ENCODE measurements at regions not wholly inside any gene's neighbourhood (a gene's known extent, or its start where the extent isn't known, plus 50 kb on each side); places are given as distances from the start of the nearest gene placed in this dataset.

GRCh38 chr2:382728-383022, 94.8 kb upstream of the ALKAL2 start:
- H3K9me3 ChIP-seq (ENCODE audit: low read length): no peaks in the 10 kb centered on the region
- H2AFZ ChIP-seq (ENCODE audit: low read depth, low read length): no peak overlapping the region
- no peak overlapping the region for H3K4me3 ChIP-seq (ENCODE audit: low read length)
- H3K36me3 ChIP-seq (ENCODE audit: insufficient read depth, low read length): no peaks in the 10 kb centered on the region
- H3K4me1 ChIP-seq (ENCODE audit: insufficient read depth, low read length): no peaks in the 10 kb centered on the region
- no peaks in the 10 kb centered on the region for H3K27me3 ChIP-seq (ENCODE audit: insufficient read depth, low read length)

- H3K4me1 ChIP-seq (ENCODE audit: insufficient read depth, low read length): no peaks in the 10 kb centered on the region
- H2AFZ ChIP-seq (ENCODE audit: low read depth, low read length): no peak overlapping the region
- no peaks in the 10 kb centered on the region for H3K9me3 ChIP-seq (ENCODE audit: low read length)
- H3K27me3 ChIP-seq (ENCODE audit: insufficient read depth, low read length): no peaks in the 10 kb centered on the region
- H3K36me3 ChIP-seq (ENCODE audit: insufficient read depth, low read length): no peaks in the 10 kb centered on the region
- no peak overlapping the region for H3K4me3 ChIP-seq (ENCODE audit: low read length)
These were observed 94.2 kb upstream of the ALKAL2 start for GRCh38 chr2:381941-382727.

- H3K27me3 ChIP-seq (ENCODE audit: insufficient read depth, low read length): no peaks in the 10 kb centered on the region
- H3K4me1 ChIP-seq (ENCODE audit: insufficient read depth, low read length): no peaks in the 10 kb centered on the region
- no peak overlapping the region for H2AFZ ChIP-seq (ENCODE audit: low read depth, low read length)
- H3K36me3 ChIP-seq (ENCODE audit: insufficient read depth, low read length): no peaks in the 10 kb centered on the region
- no peaks in the 10 kb centered on the region for H3K9me3 ChIP-seq (ENCODE audit: low read length)
- no peak overlapping the region for H3K4me3 ChIP-seq (ENCODE audit: low read length)
These were observed 93.3 kb upstream of the ALKAL2 start for GRCh38 chr2:381181-381580.

- H3K9me3 ChIP-seq (ENCODE audit: low read length): no peaks in the 10 kb centered on the region
- H3K27me3 ChIP-seq (ENCODE audit: insufficient read depth, low read length): no peaks in the 10 kb centered on the region
- H3K4me3 ChIP-seq (ENCODE audit: low read length): no peak overlapping the region
- no peaks in the 10 kb centered on the region for H3K36me3 ChIP-seq (ENCODE audit: insufficient read depth, low read length)
- no peaks in the 10 kb centered on the region for H3K4me1 ChIP-seq (ENCODE audit: insufficient read depth, low read length)
- no peak overlapping the region for H2AFZ ChIP-seq (ENCODE audit: low read depth, low read length)
These were observed 92.9 kb upstream of the ALKAL2 start for GRCh38 chr2:380772-381171.

GRCh38 chr2:380221-380620, 92.3 kb upstream of the ALKAL2 start:
- H3K4me3 ChIP-seq (ENCODE audit: low read length): no peak overlapping the region
- no peaks in the 10 kb centered on the region for H3K9me3 ChIP-seq (ENCODE audit: low read length)
- H3K4me1 ChIP-seq (ENCODE audit: insufficient read depth, low read length): no peaks in the 10 kb centered on the region
- no peak overlapping the region for H2AFZ ChIP-seq (ENCODE audit: low read depth, low read length)
- no peaks in the 10 kb centered on the region for H3K36me3 ChIP-seq (ENCODE audit: insufficient read depth, low read length)
- no peaks in the 10 kb centered on the region for H3K27me3 ChIP-seq (ENCODE audit: insufficient read depth, low read length)

- no peaks in the 10 kb centered on the region for H3K4me1 ChIP-seq (ENCODE audit: insufficient read depth, low read length)
- no peaks in the 10 kb centered on the region for H3K27me3 ChIP-seq (ENCODE audit: insufficient read depth, low read length)
- H3K4me3 ChIP-seq (ENCODE audit: low read length): no peak overlapping the region
These were observed 91.9 kb upstream of the ALKAL2 start for GRCh38 chr2:379778-380177.

GRCh38 chr2:378364-378763, 90.5 kb upstream of the ALKAL2 start:
- Histone ChIP-seq H3K4me1 (ENCODE audit: insufficient read depth, low read length) (no peaks in the 10 kb centered on the region), H3K4me3 (ENCODE audit: low read length) (no peak overlapping the region), H2AFZ (ENCODE audit: low read depth, low read length) (no peak overlapping the region), H3K9me3 (ENCODE audit: low read length) (peaks cover 1% of the 10 kb centered on the region), H3K27me3 (ENCODE audit: insufficient read depth, low read length) (no peaks in the 10 kb centered on the region), H3K36me3 (ENCODE audit: insufficient read depth, low read length) (no peaks in the 10 kb centered on the region)

More at GRCh38 chr2:379778-380177, 91.9 kb upstream of the ALKAL2 start:
- no peaks in the 10 kb centered on the region for H3K9me3 ChIP-seq (ENCODE audit: low read length)
- no peaks in the 10 kb centered on the region for H3K36me3 ChIP-seq (ENCODE audit: insufficient read depth, low read length)
- no peak overlapping the region for H2AFZ ChIP-seq (ENCODE audit: low read depth, low read length)

GRCh38 chr2:377414-377813, 89.5 kb upstream of the ALKAL2 start:
- no peaks in the 10 kb centered on the region for H3K27me3 ChIP-seq (ENCODE audit: insufficient read depth, low read length)
- H3K36me3 ChIP-seq (ENCODE audit: insufficient read depth, low read length): no peaks in the 10 kb centered on the region
- no peak overlapping the region for H3K4me3 ChIP-seq (ENCODE audit: low read length)
- H2AFZ ChIP-seq (ENCODE audit: low read depth, low read length): no peak overlapping the region
- no peaks in the 10 kb centered on the region for H3K4me1 ChIP-seq (ENCODE audit: insufficient read depth, low read length)
- H3K9me3 ChIP-seq (ENCODE audit: low read length): peaks cover 1% of the 10 kb centered on the region

- Histone ChIP-seq H3K9me3 (ENCODE audit: low read length) (peaks cover 1% of the 10 kb centered on the region), H3K36me3 (ENCODE audit: insufficient read depth, low read length) (no peaks in the 10 kb centered on the region), H3K4me1 (ENCODE audit: insufficient read depth, low read length) (no peaks in the 10 kb centered on the region), H3K27me3 (ENCODE audit: insufficient read depth, low read length) (no peaks in the 10 kb centered on the region), H2AFZ (ENCODE audit: low read depth, low read length) (no peak overlapping the region), H3K4me3 (ENCODE audit: low read length) (no peak overlapping the region)
These were observed 88.0 kb upstream of the ALKAL2 start for GRCh38 chr2:375956-376307.

- Histone ChIP-seq H3K36me3 (ENCODE audit: insufficient read depth, low read length) (no peaks in the 10 kb centered on the region), H2AFZ (ENCODE audit: low read depth, low read length) (no peak overlapping the region), H3K4me3 (ENCODE audit: low read length) (no peak overlapping the region), H3K4me1 (ENCODE audit: insufficient read depth, low read length) (no peaks in the 10 kb centered on the region), H3K27me3 (ENCODE audit: insufficient read depth, low read length) (no peaks in the 10 kb centered on the region), H3K9me3 (ENCODE audit: low read length) (peaks cover 1% of the 10 kb centered on the region)
These were observed 87.5 kb upstream of the ALKAL2 start for GRCh38 chr2:375270-375955.

GRCh38 chr2:368386-368785, 80.5 kb upstream of the ALKAL2 start:
- H3K9me3 ChIP-seq (ENCODE audit: low read length): peaks cover 4% of the 10 kb centered on the region
- no peaks in the 10 kb centered on the region for H3K4me1 ChIP-seq (ENCODE audit: insufficient read depth, low read length)
- no peaks in the 10 kb centered on the region for H3K27me3 ChIP-seq (ENCODE audit: insufficient read depth, low read length)
- H3K36me3 ChIP-seq (ENCODE audit: insufficient read depth, low read length): no peaks in the 10 kb centered on the region
- no peak overlapping the region for H3K4me3 ChIP-seq (ENCODE audit: low read length)
- H2AFZ ChIP-seq (ENCODE audit: low read depth, low read length): no peak overlapping the region

GRCh38 chr2:367246-367645, 79.4 kb upstream of the ALKAL2 start:
- H3K27me3 ChIP-seq (ENCODE audit: insufficient read depth, low read length): no peaks in the 10 kb centered on the region
- H2AFZ ChIP-seq (ENCODE audit: low read depth, low read length): no peak overlapping the region
- H3K4me1 ChIP-seq (ENCODE audit: insufficient read depth, low read length): no peaks in the 10 kb centered on the region

GRCh38 chr2:366706-367105, 78.8 kb upstream of the ALKAL2 start:
- Histone ChIP-seq H3K27me3 (ENCODE audit: insufficient read depth, low read length) (no peaks in the 10 kb centered on the region), H3K36me3 (ENCODE audit: insufficient read depth, low read length) (no peaks in the 10 kb centered on the region), H3K4me3 (ENCODE audit: low read length) (no peak overlapping the region), H2AFZ (ENCODE audit: low read depth, low read length) (no peak overlapping the region), H3K4me1 (ENCODE audit: insufficient read depth, low read length) (no peaks in the 10 kb centered on the region), H3K9me3 (ENCODE audit: low read length) (peaks cover 14% of the 10 kb centered on the region)

More at GRCh38 chr2:367246-367645, 79.4 kb upstream of the ALKAL2 start:
- no peaks in the 10 kb centered on the region for H3K36me3 ChIP-seq (ENCODE audit: insufficient read depth, low read length)
- peaks cover 12% of the 10 kb centered on the region for H3K9me3 ChIP-seq (ENCODE audit: low read length)
- no peak overlapping the region for H3K4me3 ChIP-seq (ENCODE audit: low read length)
